ENCODE measurements at regions not wholly inside any gene's neighbourhood (a gene's known extent, or its start where the extent isn't known, plus 50 kb on each side); places are given as distances from the start of the nearest gene placed in this dataset.

GRCh38 chr5:141779503-141779973 lies 97.5 kb upstream of the ARAP3 start:
- no peaks in the 10 kb centered on the region for H3K27me3 ChIP-seq (replicated peaks; ENCODE audit: control insufficient read depth, insufficient read depth, low read length, poor library complexity, severe bottlenecking)
- H3K36me3 ChIP-seq (ENCODE audit: control insufficient read depth, insufficient read depth, low read length) = no peaks in the 10 kb centered on the region
- no peaks in the 10 kb centered on the region for H3K9me3 ChIP-seq (ENCODE audit: control insufficient read depth, low read length)
- no peaks in the 10 kb centered on the region for H3K4me1 ChIP-seq (ENCODE audit: control insufficient read depth, insufficient read depth, low read length, poor library complexity, severe bottlenecking)
- no peak overlapping the region for H3K27ac ChIP-seq (ENCODE audit: insufficient read depth, low read length, poor library complexity, severe bottlenecking)
- no peak overlapping the region for H3K4me3 ChIP-seq (ENCODE audit: insufficient read depth, low read depth, low read length, poor library complexity, severe bottlenecking)
- DNase-seq = no peak

- no peak overlapping the region for H3K27ac ChIP-seq (ENCODE audit: insufficient read depth, low read length, poor library complexity, severe bottlenecking)
- DNase-seq = no peak
- H3K36me3 ChIP-seq (ENCODE audit: control insufficient read depth, insufficient read depth, low read length) = no peaks in the 10 kb centered on the region
- H3K4me1 ChIP-seq (ENCODE audit: control insufficient read depth, insufficient read depth, low read length, poor library complexity, severe bottlenecking) = no peaks in the 10 kb centered on the region
- no peak overlapping the region for H3K4me3 ChIP-seq (ENCODE audit: insufficient read depth, low read depth, low read length, poor library complexity, severe bottlenecking)
- no peaks in the 10 kb centered on the region for H3K27me3 ChIP-seq (replicated peaks; ENCODE audit: control insufficient read depth, insufficient read depth, low read length, poor library complexity, severe bottlenecking)
- H3K9me3 ChIP-seq (ENCODE audit: control insufficient read depth, low read length) = no peaks in the 10 kb centered on the region
Measured at GRCh38 chr5:141778683-141779082, 96.7 kb upstream of the ARAP3 start.

GRCh38 chr5:141778206-141778605 lies 96.2 kb upstream of the ARAP3 start:
- DNase-seq = no peak

GRCh38 chr5:141777711-141778110 lies 95.7 kb upstream of the ARAP3 start:
- no peaks in the 10 kb centered on the region for H3K27me3 ChIP-seq (replicated peaks; ENCODE audit: control insufficient read depth, insufficient read depth, low read length, poor library complexity, severe bottlenecking)
- H3K4me3 ChIP-seq (ENCODE audit: insufficient read depth, low read depth, low read length, poor library complexity, severe bottlenecking) = no peak overlapping the region
- H3K27ac ChIP-seq (ENCODE audit: insufficient read depth, low read length, poor library complexity, severe bottlenecking) = no peak overlapping the region
- no peaks in the 10 kb centered on the region for H3K9me3 ChIP-seq (ENCODE audit: control insufficient read depth, low read length)
- H3K36me3 ChIP-seq (ENCODE audit: control insufficient read depth, insufficient read depth, low read length) = no peaks in the 10 kb centered on the region
- no peak for DNase-seq
- no peaks in the 10 kb centered on the region for H3K4me1 ChIP-seq (ENCODE audit: control insufficient read depth, insufficient read depth, low read length, poor library complexity, severe bottlenecking)

More at GRCh38 chr5:141778206-141778605, 96.2 kb upstream of the ARAP3 start:
- Histone ChIP-seq H3K36me3 (ENCODE audit: control insufficient read depth, insufficient read depth, low read length) (no peaks in the 10 kb centered on the region), H3K27me3 (replicated peaks; ENCODE audit: control insufficient read depth, insufficient read depth, low read length, poor library complexity, severe bottlenecking) (no peaks in the 10 kb centered on the region), H3K27ac (ENCODE audit: insufficient read depth, low read length, poor library complexity, severe bottlenecking) (no peak overlapping the region), H3K4me3 (ENCODE audit: insufficient read depth, low read depth, low read length, poor library complexity, severe bottlenecking) (no peak overlapping the region), H3K4me1 (ENCODE audit: control insufficient read depth, insufficient read depth, low read length, poor library complexity, severe bottlenecking) (no peaks in the 10 kb centered on the region), H3K9me3 (ENCODE audit: control insufficient read depth, low read length) (no peaks in the 10 kb centered on the region)

- Histone ChIP-seq H3K4me1 (ENCODE audit: control insufficient read depth, insufficient read depth, low read length, poor library complexity, severe bottlenecking) (no peaks in the 10 kb centered on the region), H3K9me3 (ENCODE audit: control insufficient read depth, low read length) (no peaks in the 10 kb centered on the region), H3K4me3 (ENCODE audit: insufficient read depth, low read depth, low read length, poor library complexity, severe bottlenecking) (no peak overlapping the region), H3K27me3 (replicated peaks; ENCODE audit: control insufficient read depth, insufficient read depth, low read length, poor library complexity, severe bottlenecking) (no peaks in the 10 kb centered on the region), H3K36me3 (ENCODE audit: control insufficient read depth, insufficient read depth, low read length) (no peaks in the 10 kb centered on the region), H3K27ac (ENCODE audit: insufficient read depth, low read length, poor library complexity, severe bottlenecking) (no peak overlapping the region)
- no peak for DNase-seq
Measured at GRCh38 chr5:141777130-141777529, 95.1 kb upstream of the ARAP3 start.

GRCh38 chr5:141773779-141774562 lies 91.9 kb upstream of the ARAP3 start:
- Histone ChIP-seq H3K27ac (ENCODE audit: insufficient read depth, low read length, poor library complexity, severe bottlenecking) (no peak overlapping the region), H3K27me3 (replicated peaks; ENCODE audit: control insufficient read depth, insufficient read depth, low read length, poor library complexity, severe bottlenecking) (no peaks in the 10 kb centered on the region), H3K9me3 (ENCODE audit: control insufficient read depth, low read length) (no peaks in the 10 kb centered on the region), H3K4me3 (ENCODE audit: insufficient read depth, low read depth, low read length, poor library complexity, severe bottlenecking) (no peak overlapping the region), H3K4me1 (ENCODE audit: control insufficient read depth, insufficient read depth, low read length, poor library complexity, severe bottlenecking) (no peaks in the 10 kb centered on the region), H3K36me3 (ENCODE audit: control insufficient read depth, insufficient read depth, low read length) (no peaks in the 10 kb centered on the region)
- no peak for DNase-seq

- Histone ChIP-seq H3K4me3 (ENCODE audit: insufficient read depth, low read depth, low read length, poor library complexity, severe bottlenecking) (no peak overlapping the region), H3K27ac (ENCODE audit: insufficient read depth, low read length, poor library complexity, severe bottlenecking) (no peak overlapping the region)
- no peak for DNase-seq
Measured at GRCh38 chr5:141772281-141772680, 90.3 kb upstream of the ARAP3 start.

GRCh38 chr5:141771562-141771961 lies 89.5 kb upstream of the ARAP3 start:
- Histone ChIP-seq H3K27me3 (replicated peaks; ENCODE audit: control insufficient read depth, insufficient read depth, low read length, poor library complexity, severe bottlenecking) (no peaks in the 10 kb centered on the region), H3K4me3 (ENCODE audit: insufficient read depth, low read depth, low read length, poor library complexity, severe bottlenecking) (no peak overlapping the region), H3K9me3 (ENCODE audit: control insufficient read depth, low read length) (no peaks in the 10 kb centered on the region)

More at GRCh38 chr5:141772281-141772680, 90.3 kb upstream of the ARAP3 start:
- H3K27me3 ChIP-seq (replicated peaks; ENCODE audit: control insufficient read depth, insufficient read depth, low read length, poor library complexity, severe bottlenecking) = no peaks in the 10 kb centered on the region
- H3K9me3 ChIP-seq (ENCODE audit: control insufficient read depth, low read length) = no peaks in the 10 kb centered on the region
- H3K36me3 ChIP-seq (ENCODE audit: control insufficient read depth, insufficient read depth, low read length) = no peaks in the 10 kb centered on the region
- no peaks in the 10 kb centered on the region for H3K4me1 ChIP-seq (ENCODE audit: control insufficient read depth, insufficient read depth, low read length, poor library complexity, severe bottlenecking)

GRCh38 chr5:141771031-141771430 lies 89.0 kb upstream of the ARAP3 start:
- no peaks in the 10 kb centered on the region for H3K27me3 ChIP-seq (replicated peaks; ENCODE audit: control insufficient read depth, insufficient read depth, low read length, poor library complexity, severe bottlenecking)
- H3K4me3 ChIP-seq (ENCODE audit: insufficient read depth, low read depth, low read length, poor library complexity, severe bottlenecking) = no peak overlapping the region
- H3K36me3 ChIP-seq (ENCODE audit: control insufficient read depth, insufficient read depth, low read length) = no peaks in the 10 kb centered on the region
- no peaks in the 10 kb centered on the region for H3K4me1 ChIP-seq (ENCODE audit: control insufficient read depth, insufficient read depth, low read length, poor library complexity, severe bottlenecking)
- H3K9me3 ChIP-seq (ENCODE audit: control insufficient read depth, low read length) = no peaks in the 10 kb centered on the region
- no peak overlapping the region for H3K27ac ChIP-seq (ENCODE audit: insufficient read depth, low read length, poor library complexity, severe bottlenecking)
- DNase-seq = no peak

More at GRCh38 chr5:141771562-141771961, 89.5 kb upstream of the ARAP3 start:
- no peaks in the 10 kb centered on the region for H3K36me3 ChIP-seq (ENCODE audit: control insufficient read depth, insufficient read depth, low read length)
- H3K4me1 ChIP-seq (ENCODE audit: control insufficient read depth, insufficient read depth, low read length, poor library complexity, severe bottlenecking) = no peaks in the 10 kb centered on the region
- DNase-seq = no peak
- H3K27ac ChIP-seq (ENCODE audit: insufficient read depth, low read length, poor library complexity, severe bottlenecking) = no peak overlapping the region

- Histone ChIP-seq H3K4me1 (ENCODE audit: control insufficient read depth, insufficient read depth, low read length, poor library complexity, severe bottlenecking) (no peaks in the 10 kb centered on the region), H3K36me3 (ENCODE audit: control insufficient read depth, insufficient read depth, low read length) (no peaks in the 10 kb centered on the region), H3K27ac (ENCODE audit: insufficient read depth, low read length, poor library complexity, severe bottlenecking) (no peak overlapping the region), H3K27me3 (replicated peaks; ENCODE audit: control insufficient read depth, insufficient read depth, low read length, poor library complexity, severe bottlenecking) (no peaks in the 10 kb centered on the region), H3K9me3 (ENCODE audit: control insufficient read depth, low read length) (no peaks in the 10 kb centered on the region), H3K4me3 (ENCODE audit: insufficient read depth, low read depth, low read length, poor library complexity, severe bottlenecking) (no peak overlapping the region)
- no peak for DNase-seq
Measured at GRCh38 chr5:141769671-141770070, 87.6 kb upstream of the ARAP3 start.
